GM21529 (cell line): ENCODE measurements at regions not wholly inside any gene's neighbourhood (a gene's known extent, or its start where the extent isn't known, plus 50 kb on each side); places are given as distances from the start of the nearest gene placed in this dataset.

Experiments
- ATAC-seq: cut with Tn5 transposase; IDR thresholded peaks from one replicate; pipeline ENCODE4 v1.9.1; 2021; ENCODE audit not compliant: unreplicated experiment

GRCh38 chr9:99361817-99362216 lies 139.7 kb downstream of the SEC61B start:
- no peak for ATAC-seq

GRCh38 chr9:99362321-99362720 lies 140.2 kb downstream of the SEC61B start:
- no peak for ATAC-seq

GRCh38 chr9:99363509-99363908 lies 141.4 kb downstream of the SEC61B start:
- no peak for ATAC-seq

GRCh38 chr9:99365233-99365980 lies 143.3 kb downstream of the SEC61B start:
- no peak for ATAC-seq

- no peak for ATAC-seq
Observed at GRCh38 chr9:99366183-99366582, 144.1 kb downstream of the SEC61B start.

- ATAC-seq, result no peak
Observed at GRCh38 chr9:99366621-99367020, 144.5 kb downstream of the SEC61B start.

- ATAC-seq, result peak; percentile 71
Observed at GRCh38 chr9:99368341-99369326, 146.6 kb downstream of the SEC61B start.

- ATAC-seq, result no peak
Observed at GRCh38 chr9:99369327-99369722, 147.2 kb downstream of the SEC61B start.

- no peak for ATAC-seq
Observed at GRCh38 chr9:99370376-99370775, 148.3 kb downstream of the SEC61B start.

GRCh38 chr9:99371376-99371775 lies 149.3 kb downstream of the SEC61B start:
- ATAC-seq, result no peak

GRCh38 chr9:99373912-99374311 lies 151.8 kb downstream of the SEC61B start:
- ATAC-seq, result no peak

- ATAC-seq, result no peak
Observed at GRCh38 chr9:99374793-99375192, 152.7 kb downstream of the SEC61B start.

GRCh38 chr9:99375481-99375880 lies 153.4 kb downstream of the SEC61B start:
- no peak for ATAC-seq

- no peak for ATAC-seq
Observed at GRCh38 chr9:99377790-99378775, 156.0 kb downstream of the SEC61B start.

- ATAC-seq, result no peak
Observed at GRCh38 chr9:99383536-99383935, 161.5 kb downstream of the SEC61B start.

GRCh38 chr9:99385215-99385614 lies 163.1 kb downstream of the SEC61B start:
- ATAC-seq, result no peak

GRCh38 chr9:99385814-99386279 lies 163.8 kb downstream of the SEC61B start:
- no peak for ATAC-seq

- ATAC-seq, result no peak
Observed at GRCh38 chr9:99387431-99387830, 165.3 kb downstream of the SEC61B start.

GRCh38 chr9:99389087-99390033 lies 167.3 kb downstream of the SEC61B start:
- no peak for ATAC-seq
